ENCODE measurements at regions not wholly inside any gene's neighbourhood (a gene's known extent, or its start where the extent isn't known, plus 50 kb on each side); places are given as distances from the start of the nearest gene placed in this dataset.

DNA sequence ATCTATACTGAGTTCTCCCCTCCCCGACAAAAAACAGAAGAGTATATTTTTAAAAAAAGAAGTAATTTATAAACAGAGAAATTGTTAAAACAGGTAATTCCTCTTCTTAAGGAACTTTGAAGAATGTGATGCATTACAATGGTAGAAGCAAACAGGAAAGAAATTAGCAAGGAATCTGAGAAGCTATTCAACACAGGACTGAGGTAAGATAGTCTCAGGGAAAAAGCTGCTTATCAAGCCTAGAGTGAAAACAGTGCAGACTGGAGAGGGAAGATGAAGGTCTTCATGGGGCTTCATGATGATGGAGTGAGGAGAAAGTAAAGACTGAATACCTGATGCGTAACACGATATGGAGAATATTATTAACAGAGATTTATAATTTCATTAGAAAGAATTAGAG lies 880.0 kb downstream of the SLC16A7 start:
- H3K27me3 ChIP-seq (ENCODE audit: insufficient read depth, low read length): no peaks in the 10 kb centered on the region
- H3K4me1 ChIP-seq (ENCODE audit: insufficient read depth, low read length): peaks cover 13% of the 10 kb centered on the region; the same call in 1 of the 2 replicates
- H3K27ac ChIP-seq (ENCODE audit: low read length): peak overlapping the region; percentile 36
- H3K36me3 ChIP-seq (ENCODE audit: insufficient read depth, low read depth, low read length): no peaks in the 10 kb centered on the region
- no peak overlapping the region; the same call in 1 of the 2 replicates for H3K9ac ChIP-seq (ENCODE audit: low read depth, low read length)
- no peaks in the 10 kb centered on the region for H3K9me3 ChIP-seq (ENCODE audit: insufficient read depth, low read depth, low read length)
- H3K4me3 ChIP-seq (ENCODE audit: low read length): no peak overlapping the region

DNA sequence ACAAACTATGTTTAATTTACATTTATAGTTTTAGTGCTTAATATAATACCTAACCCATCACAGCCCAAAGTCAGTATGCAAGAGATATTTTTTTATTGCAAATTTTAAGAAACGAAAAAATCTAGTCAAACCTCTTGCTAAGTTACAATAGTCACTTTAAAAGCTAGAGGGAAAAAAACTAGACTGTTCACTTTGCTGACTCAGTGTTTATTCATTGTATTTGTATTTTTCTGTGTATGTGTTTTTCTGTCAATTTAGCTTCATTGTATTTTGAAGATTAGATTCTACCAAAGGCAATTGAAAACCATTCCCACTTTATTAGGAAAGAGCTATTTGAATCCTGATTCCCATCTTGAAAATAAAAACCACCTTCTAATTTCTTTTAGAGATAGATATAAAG lies 891.5 kb downstream of the SLC16A7 start:
- no peaks in the 10 kb centered on the region for H3K27me3 ChIP-seq (ENCODE audit: insufficient read depth, low read length)
- H3K4me1 ChIP-seq (ENCODE audit: insufficient read depth, low read length): no peaks in the 10 kb centered on the region

DNA sequence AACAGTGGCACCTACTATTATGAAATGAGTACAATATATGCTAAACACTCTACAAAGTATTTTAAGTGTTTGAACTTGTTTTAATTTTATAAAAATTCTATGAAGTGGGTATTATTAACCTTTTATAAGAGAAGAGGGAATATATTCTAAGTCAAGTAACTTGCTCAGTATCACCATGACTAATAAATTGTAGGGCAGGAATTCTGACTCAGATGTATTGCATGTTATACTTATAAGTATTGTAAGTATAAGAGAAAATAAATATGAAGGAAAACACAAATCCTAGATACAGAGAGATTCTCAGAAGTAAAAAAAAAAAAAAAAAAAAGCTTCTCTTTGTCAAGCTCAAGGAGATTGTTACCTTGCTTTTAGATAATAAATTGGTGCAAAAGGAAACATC lies 893.2 kb downstream of the SLC16A7 start:
- Histone ChIP-seq H3K27ac (ENCODE audit: low read length) (no peak overlapping the region), H3K4me3 (ENCODE audit: low read length) (no peak overlapping the region), H3K9me3 (ENCODE audit: insufficient read depth, low read depth, low read length) (no peaks in the 10 kb centered on the region), H3K27me3 (ENCODE audit: insufficient read depth, low read length) (no peaks in the 10 kb centered on the region), H3K9ac (ENCODE audit: low read depth, low read length) (no peak overlapping the region), H3K36me3 (ENCODE audit: insufficient read depth, low read depth, low read length) (no peaks in the 10 kb centered on the region), H3K4me1 (ENCODE audit: insufficient read depth, low read length) (no peaks in the 10 kb centered on the region)

More for the DNA sequence above, 891.5 kb downstream of the SLC16A7 start:
- no peak overlapping the region for H3K9ac ChIP-seq (ENCODE audit: low read depth, low read length)
- no peak overlapping the region for H3K27ac ChIP-seq (ENCODE audit: low read length)
- no peaks in the 10 kb centered on the region for H3K36me3 ChIP-seq (ENCODE audit: insufficient read depth, low read depth, low read length)
- H3K9me3 ChIP-seq (ENCODE audit: insufficient read depth, low read depth, low read length): no peaks in the 10 kb centered on the region
- no peak overlapping the region for H3K4me3 ChIP-seq (ENCODE audit: low read length)

DNA sequence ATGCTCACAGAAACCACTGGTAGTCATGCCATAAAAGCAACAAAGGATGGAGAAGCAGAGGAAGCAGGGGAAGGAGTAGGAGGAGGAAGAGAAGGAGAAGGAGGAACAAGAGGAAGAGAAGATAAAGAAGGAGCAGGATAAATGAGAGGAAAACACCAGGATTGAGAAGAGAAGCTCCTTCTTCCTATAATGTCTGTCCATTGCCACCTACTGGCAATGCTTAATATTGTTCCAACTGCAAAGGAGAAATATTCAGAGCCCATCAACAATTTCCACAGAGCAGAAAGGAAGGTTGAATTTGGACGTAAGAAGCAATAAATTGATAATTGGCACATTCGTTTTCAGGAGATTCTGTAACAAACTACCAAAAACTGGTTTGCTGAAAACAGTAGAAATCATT lies 898.4 kb downstream of the SLC16A7 start:
- H3K27ac ChIP-seq (ENCODE audit: low read length): no peak overlapping the region
- H3K4me3 ChIP-seq (ENCODE audit: low read length): no peak overlapping the region
- H3K9me3 ChIP-seq (ENCODE audit: insufficient read depth, low read depth, low read length): no peaks in the 10 kb centered on the region; the same call in 1 of the 2 replicates
- no peaks in the 10 kb centered on the region for H3K4me1 ChIP-seq (ENCODE audit: insufficient read depth, low read length)
- no peak overlapping the region for H3K9ac ChIP-seq (ENCODE audit: low read depth, low read length)
- H3K36me3 ChIP-seq (ENCODE audit: insufficient read depth, low read depth, low read length): no peaks in the 10 kb centered on the region
- no peaks in the 10 kb centered on the region for H3K27me3 ChIP-seq (ENCODE audit: insufficient read depth, low read length)

DNA sequence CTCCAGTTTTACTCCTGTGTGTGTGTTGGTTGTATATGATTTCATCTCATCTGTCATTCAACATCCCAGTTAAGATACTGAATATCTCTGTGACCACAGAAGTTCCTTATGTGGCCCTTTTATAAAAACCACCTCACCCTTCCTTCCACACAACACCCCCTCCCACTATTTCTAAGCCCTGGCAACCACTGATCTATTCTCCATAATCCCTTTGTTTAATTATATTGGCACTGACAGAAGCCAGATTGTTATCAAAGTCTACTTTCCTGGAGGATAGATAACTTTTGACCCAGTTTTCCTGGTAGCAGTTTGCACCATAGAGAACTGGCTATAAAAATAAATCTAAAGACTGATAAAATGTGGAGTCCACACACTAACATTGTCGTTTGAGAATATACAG lies 902.8 kb downstream of the SLC16A7 start:
- H3K27me3 ChIP-seq (ENCODE audit: insufficient read depth, low read length): no peaks in the 10 kb centered on the region
- no peaks in the 10 kb centered on the region for H3K36me3 ChIP-seq (ENCODE audit: insufficient read depth, low read depth, low read length)
- H3K9ac ChIP-seq (ENCODE audit: low read depth, low read length): no peak overlapping the region
- no peak overlapping the region for H3K27ac ChIP-seq (ENCODE audit: low read length)
- no peaks in the 10 kb centered on the region for H3K4me1 ChIP-seq (ENCODE audit: insufficient read depth, low read length)
- H3K4me3 ChIP-seq (ENCODE audit: low read length): no peak overlapping the region
- no peaks in the 10 kb centered on the region; the same call in 1 of the 2 replicates for H3K9me3 ChIP-seq (ENCODE audit: insufficient read depth, low read depth, low read length)

DNA sequence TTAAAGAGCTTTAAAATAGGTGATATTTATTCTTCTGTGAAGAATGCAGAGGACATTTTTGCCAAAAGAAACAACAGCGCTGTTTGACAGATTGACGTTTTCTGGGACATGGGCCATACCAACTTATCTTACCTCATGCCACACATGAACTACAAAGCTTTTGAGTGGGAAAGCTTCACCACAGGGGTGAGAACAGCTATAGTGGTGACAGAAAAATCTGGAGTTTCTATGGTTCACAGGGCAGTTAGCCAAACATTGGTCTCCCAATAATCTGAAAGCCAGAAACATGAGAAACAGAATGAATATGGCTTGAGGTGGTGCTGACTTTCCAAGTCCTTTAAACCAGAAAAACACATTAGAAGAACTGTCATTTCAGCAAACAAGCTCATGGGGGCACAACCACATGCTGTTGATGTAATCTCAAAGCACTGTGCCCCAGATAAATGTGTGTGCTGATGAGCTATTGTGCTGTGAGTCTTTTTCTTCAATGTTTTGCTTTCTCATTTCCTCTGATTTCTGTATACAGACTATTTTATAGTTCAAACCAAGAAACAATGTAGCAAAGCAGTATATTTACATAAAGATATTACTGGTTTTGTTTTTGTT lies 905.4 kb downstream of the SLC16A7 start:
- Histone ChIP-seq H3K27ac (ENCODE audit: low read length) (no peak overlapping the region), H3K27me3 (ENCODE audit: insufficient read depth, low read length) (no peaks in the 10 kb centered on the region), H3K9ac (ENCODE audit: low read depth, low read length) (no peak overlapping the region), H3K36me3 (ENCODE audit: insufficient read depth, low read depth, low read length) (no peaks in the 10 kb centered on the region), H3K9me3 (ENCODE audit: insufficient read depth, low read depth, low read length) (no peaks in the 10 kb centered on the region; the same call in 1 of the 2 replicates), H3K4me3 (ENCODE audit: low read length) (no peak overlapping the region), H3K4me1 (ENCODE audit: insufficient read depth, low read length) (no peaks in the 10 kb centered on the region)

DNA sequence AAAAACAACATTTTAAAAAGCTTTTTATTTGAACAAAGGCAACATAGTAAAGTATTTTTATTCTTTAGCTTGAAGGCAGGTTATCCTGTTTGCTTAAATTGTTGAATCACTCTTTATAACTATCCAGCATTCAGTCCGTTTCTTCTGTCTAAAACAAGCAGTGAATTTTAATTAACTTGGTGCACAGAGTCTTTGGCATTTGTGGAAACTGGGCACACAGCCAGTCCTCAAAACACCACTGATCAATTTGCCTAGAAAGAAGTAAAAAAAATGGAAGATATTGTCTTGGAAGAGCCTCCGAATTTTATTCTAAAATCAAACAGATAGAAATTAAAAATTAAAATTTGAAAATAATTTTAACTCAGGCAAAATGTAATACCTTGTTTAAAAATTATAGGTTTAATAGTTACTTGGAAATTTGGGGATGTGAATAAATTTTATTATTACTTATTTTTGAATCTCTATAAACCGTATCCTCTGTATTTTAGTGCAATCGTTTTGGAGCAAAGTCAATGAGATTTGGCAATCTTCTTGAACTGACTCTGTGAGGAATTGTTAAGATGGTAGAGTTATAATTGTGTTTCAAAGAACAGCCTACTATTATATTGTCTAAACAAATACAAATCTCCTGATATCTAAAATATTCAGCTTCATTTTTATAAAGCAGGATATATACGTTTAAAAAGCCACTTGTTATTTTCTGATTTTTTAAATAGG lies 927.0 kb downstream of the SLC16A7 start:
- no peak overlapping the region for H3K9ac ChIP-seq (ENCODE audit: low read depth, low read length)
- H3K27ac ChIP-seq (ENCODE audit: low read length): no peak overlapping the region
- no peaks in the 10 kb centered on the region for H3K27me3 ChIP-seq (ENCODE audit: insufficient read depth, low read length)
- no peaks in the 10 kb centered on the region for H3K4me1 ChIP-seq (ENCODE audit: insufficient read depth, low read length)
- H3K9me3 ChIP-seq (ENCODE audit: insufficient read depth, low read depth, low read length): peaks cover 7% of the 10 kb centered on the region
- no peak overlapping the region for H3K4me3 ChIP-seq (ENCODE audit: low read length)
- no peaks in the 10 kb centered on the region for H3K36me3 ChIP-seq (ENCODE audit: insufficient read depth, low read depth, low read length)

DNA sequence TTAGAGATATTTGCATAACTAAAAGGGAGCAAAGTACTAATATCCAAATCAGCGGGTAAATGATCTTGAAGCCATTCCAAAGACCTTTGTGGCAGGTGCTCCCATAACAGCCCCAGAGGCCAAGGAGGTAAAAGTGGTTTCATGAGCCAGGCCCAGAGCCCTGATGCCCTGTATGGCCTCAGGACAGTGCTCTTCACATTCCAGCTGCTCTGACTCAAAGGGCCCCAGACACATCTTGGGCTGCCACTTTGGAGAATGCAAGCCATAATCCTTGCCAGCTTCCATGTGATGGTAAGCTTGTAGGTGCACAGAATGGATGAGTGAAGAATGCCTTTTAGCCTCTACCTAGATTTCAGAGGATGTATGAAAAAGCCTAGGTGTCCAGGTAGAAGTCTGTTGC lies 933.4 kb downstream of the SLC16A7 start:
- Histone ChIP-seq H3K9me3 (ENCODE audit: insufficient read depth, low read depth, low read length) (no peaks in the 10 kb centered on the region), H3K27ac (ENCODE audit: low read length) (no peak overlapping the region), H3K9ac (ENCODE audit: low read depth, low read length) (no peak overlapping the region), H3K4me3 (ENCODE audit: low read length) (no peak overlapping the region), H3K27me3 (ENCODE audit: insufficient read depth, low read length) (no peaks in the 10 kb centered on the region), H3K4me1 (ENCODE audit: insufficient read depth, low read length) (no peaks in the 10 kb centered on the region), H3K36me3 (ENCODE audit: insufficient read depth, low read depth, low read length) (no peaks in the 10 kb centered on the region)

DNA sequence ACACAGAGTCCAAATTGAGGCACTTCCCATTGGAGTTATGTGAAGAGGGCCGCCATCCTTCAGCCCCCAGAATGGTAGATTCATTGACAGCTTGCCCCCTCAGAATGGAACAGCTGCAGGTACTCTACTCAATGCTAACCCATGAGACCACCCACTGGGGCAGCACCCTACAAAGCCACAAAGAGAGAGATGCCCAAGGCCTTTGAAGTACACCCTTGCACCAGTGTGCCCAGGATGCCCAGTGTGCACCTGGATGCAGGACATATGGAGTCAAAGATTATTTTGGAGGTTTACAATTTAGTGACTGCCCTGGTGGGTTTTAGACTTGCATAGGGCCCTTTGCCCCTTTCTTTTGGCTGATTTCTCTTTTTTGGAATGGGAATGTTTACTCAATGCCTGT lies 933.9 kb downstream of the SLC16A7 start:
- H3K9me3 ChIP-seq (ENCODE audit: insufficient read depth, low read depth, low read length): no peaks in the 10 kb centered on the region
- H3K27me3 ChIP-seq (ENCODE audit: insufficient read depth, low read length): no peaks in the 10 kb centered on the region
- H3K4me1 ChIP-seq (ENCODE audit: insufficient read depth, low read length): no peaks in the 10 kb centered on the region
- H3K27ac ChIP-seq (ENCODE audit: low read length): no peak overlapping the region
- no peak overlapping the region for H3K9ac ChIP-seq (ENCODE audit: low read depth, low read length)
- H3K4me3 ChIP-seq (ENCODE audit: low read length): no peak overlapping the region
- H3K36me3 ChIP-seq (ENCODE audit: insufficient read depth, low read depth, low read length): no peaks in the 10 kb centered on the region

DNA sequence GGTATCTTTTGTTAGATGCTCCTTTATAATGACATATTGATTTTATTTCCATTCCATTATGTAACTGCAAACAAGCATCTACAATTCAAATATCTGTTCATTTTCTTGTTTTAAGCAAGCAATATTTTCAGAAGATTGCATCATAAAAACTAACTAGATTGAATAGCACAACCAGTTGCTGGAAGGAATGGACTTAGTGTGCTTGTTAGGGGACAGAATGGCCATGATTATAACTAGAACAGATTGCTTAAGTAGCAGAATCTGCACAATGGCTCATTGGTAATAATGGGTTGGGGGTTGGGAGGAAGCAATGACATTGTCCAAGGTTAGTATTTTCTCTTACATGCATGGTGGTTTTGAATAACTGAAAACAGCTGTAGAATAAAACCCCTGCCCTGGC lies 939.5 kb downstream of the SLC16A7 start:
- no peak overlapping the region for H3K4me3 ChIP-seq (ENCODE audit: low read length)
- no peaks in the 10 kb centered on the region for H3K4me1 ChIP-seq (ENCODE audit: insufficient read depth, low read length)
- H3K27ac ChIP-seq (ENCODE audit: low read length): no peak overlapping the region
- no peaks in the 10 kb centered on the region for H3K27me3 ChIP-seq (ENCODE audit: insufficient read depth, low read length)
- H3K9ac ChIP-seq (ENCODE audit: low read depth, low read length): no peak overlapping the region
- H3K36me3 ChIP-seq (ENCODE audit: insufficient read depth, low read depth, low read length): no peaks in the 10 kb centered on the region
- no peaks in the 10 kb centered on the region for H3K9me3 ChIP-seq (ENCODE audit: insufficient read depth, low read depth, low read length)

DNA sequence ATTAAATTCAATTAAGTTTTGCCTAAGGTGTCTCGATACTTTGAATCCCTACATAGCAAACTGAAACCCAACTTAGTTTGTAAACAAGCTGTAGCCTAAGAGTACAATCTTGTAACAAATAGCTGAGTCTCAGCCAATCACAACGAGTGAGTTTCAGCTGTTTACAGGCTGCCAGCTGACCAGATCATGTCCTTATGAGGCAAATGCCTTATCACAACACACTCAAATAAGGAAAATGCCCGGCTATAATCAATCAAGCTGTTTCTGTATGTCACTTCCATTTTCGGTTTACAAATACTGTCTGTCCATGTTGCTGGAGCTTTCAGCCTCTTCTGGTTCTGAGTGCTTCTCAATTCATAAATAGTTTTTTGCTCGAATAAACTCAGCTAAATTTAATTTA lies 943.8 kb downstream of the SLC16A7 start:
- Histone ChIP-seq H3K27me3 (ENCODE audit: insufficient read depth, low read length) (no peaks in the 10 kb centered on the region), H3K9me3 (ENCODE audit: insufficient read depth, low read depth, low read length) (no peaks in the 10 kb centered on the region), H3K36me3 (ENCODE audit: insufficient read depth, low read depth, low read length) (no peaks in the 10 kb centered on the region), H3K4me3 (ENCODE audit: low read length) (no peak overlapping the region), H3K9ac (ENCODE audit: low read depth, low read length) (no peak overlapping the region), H3K4me1 (ENCODE audit: insufficient read depth, low read length) (no peaks in the 10 kb centered on the region), H3K27ac (ENCODE audit: low read length) (no peak overlapping the region)

DNA sequence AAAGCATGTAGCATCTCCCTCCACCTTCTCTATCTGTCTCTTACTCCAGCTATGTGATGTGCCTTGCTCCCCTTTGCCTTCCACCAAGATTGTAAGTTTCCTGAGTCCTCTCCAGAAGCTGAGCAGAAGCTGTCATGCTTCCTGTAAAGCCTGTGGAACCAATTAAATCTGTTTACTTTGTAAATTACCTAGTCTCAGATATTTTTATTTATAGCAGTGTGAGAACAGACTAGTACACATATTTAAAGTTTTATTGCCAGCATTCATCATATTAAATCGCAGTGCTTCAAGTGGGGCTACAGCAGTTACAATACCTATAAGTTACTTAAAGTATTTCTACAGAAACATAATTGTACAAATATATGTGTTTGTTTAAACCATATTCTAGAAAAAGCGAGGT lies 973.1 kb downstream of the SLC16A7 start:
- no peak overlapping the region for H3K27ac ChIP-seq (ENCODE audit: low read length)
- H3K27me3 ChIP-seq (ENCODE audit: insufficient read depth, low read length): no peaks in the 10 kb centered on the region

More for the DNA sequence above, 973.1 kb downstream of the SLC16A7 start:
- Histone ChIP-seq H3K9me3 (ENCODE audit: insufficient read depth, low read depth, low read length) (peaks cover 5% of the 10 kb centered on the region), H3K36me3 (ENCODE audit: insufficient read depth, low read depth, low read length) (no peaks in the 10 kb centered on the region), H3K4me1 (ENCODE audit: insufficient read depth, low read length) (no peaks in the 10 kb centered on the region), H3K4me3 (ENCODE audit: low read length) (no peak overlapping the region), H3K9ac (ENCODE audit: low read depth, low read length) (no peak overlapping the region)

Measured in iPS-20b (cell line).